ENCODE measurements at regions not wholly inside any gene's neighbourhood (a gene's known extent, or its start where the extent isn't known, plus 50 kb on each side); places are given as distances from the start of the nearest gene placed in this dataset.

GRCh38 chr11:96949464-96949863 lies 559.7 kb downstream of the JRKL start:
- no peak for TF ChIP-seq FOXK2 (IDR thresholded peaks at IDR 0.05)
- TF ChIP-seq ZNF384 (IDR thresholded peaks at IDR 0.05), result no peak
- TF ChIP-seq SP1 (IDR thresholded peaks at IDR 0.05), result no peak
- no peak for TF ChIP-seq FOXA1 (IDR thresholded peaks at IDR 0.05)
- TF ChIP-seq BHLHE40 (IDR thresholded peaks at IDR 0.05; ENCODE audit: borderline replicate concordance), result no peak
- TF ChIP-seq PKNOX1 (IDR thresholded peaks at IDR 0.05), result no peak
- TF ChIP-seq FOXM1 (IDR thresholded peaks at IDR 0.05; ENCODE audit: borderline replicate concordance), result no peak
- no peak for TF ChIP-seq NFRKB (IDR thresholded peaks at IDR 0.05)
- no peak for TF ChIP-seq ELF4 (IDR thresholded peaks at IDR 0.05)
- TF ChIP-seq SUZ12 (IDR thresholded peaks at IDR 0.05), result no peak
- TF ChIP-seq LEF1 (IDR thresholded peaks at IDR 0.05; ENCODE audit: borderline replicate concordance), result no peak
- no peak for TF ChIP-seq CTBP1 (IDR thresholded peaks at IDR 0.05; ENCODE audit: borderline replicate concordance)
- no peak for TF ChIP-seq HDGF (IDR thresholded peaks at IDR 0.05; ENCODE audit: borderline replicate concordance)
